ENCODE measurements at regions not wholly inside any gene's neighbourhood (a gene's known extent, or its start where the extent isn't known, plus 50 kb on each side); places are given as distances from the start of the nearest gene placed in this dataset.
"Not testable (repeated sequence)": the region's sequence is repeated elsewhere in the genome, so short reads cannot be mapped to it uniquely, and the experiment has no call there.

DNA sequence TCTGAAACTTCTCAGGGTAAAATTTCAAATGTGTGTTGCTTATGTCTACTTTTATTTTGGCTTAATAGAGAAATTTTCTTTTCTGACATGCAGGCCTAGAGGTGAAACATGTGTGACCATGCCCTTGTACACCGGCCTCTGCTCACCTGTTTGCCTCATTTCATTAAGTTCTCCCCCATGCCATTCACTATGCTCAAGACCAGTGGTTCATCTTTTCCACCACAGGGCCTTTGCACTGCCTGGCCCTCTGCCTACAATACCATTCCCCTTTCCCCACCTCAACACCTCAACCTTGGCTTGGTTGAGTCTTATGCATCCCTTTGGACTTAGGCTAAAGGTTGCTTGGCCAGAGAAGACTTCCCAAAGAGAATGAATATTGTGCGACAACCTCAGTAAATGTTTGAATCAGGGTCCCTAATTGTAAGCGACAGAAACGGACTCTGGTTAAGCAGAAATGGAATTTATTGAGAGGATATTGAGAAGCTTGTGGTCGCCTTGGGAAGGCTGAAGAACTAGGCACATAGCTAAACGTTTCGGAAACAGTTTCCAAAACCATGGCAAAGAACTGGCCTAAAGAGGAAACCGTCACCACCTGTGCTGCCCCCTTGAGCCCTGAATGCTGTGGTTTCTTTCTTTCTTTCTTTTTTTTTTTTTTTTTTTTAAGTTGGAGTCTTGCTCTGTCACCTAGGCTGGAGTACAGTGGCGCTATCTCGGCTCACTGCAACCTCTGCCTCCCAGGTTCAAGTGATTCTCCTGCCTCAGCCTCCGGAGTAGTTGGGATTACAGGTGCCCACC is 152.2 kb downstream of the SOX4 start:
- no peak for DNase-seq

DNA sequence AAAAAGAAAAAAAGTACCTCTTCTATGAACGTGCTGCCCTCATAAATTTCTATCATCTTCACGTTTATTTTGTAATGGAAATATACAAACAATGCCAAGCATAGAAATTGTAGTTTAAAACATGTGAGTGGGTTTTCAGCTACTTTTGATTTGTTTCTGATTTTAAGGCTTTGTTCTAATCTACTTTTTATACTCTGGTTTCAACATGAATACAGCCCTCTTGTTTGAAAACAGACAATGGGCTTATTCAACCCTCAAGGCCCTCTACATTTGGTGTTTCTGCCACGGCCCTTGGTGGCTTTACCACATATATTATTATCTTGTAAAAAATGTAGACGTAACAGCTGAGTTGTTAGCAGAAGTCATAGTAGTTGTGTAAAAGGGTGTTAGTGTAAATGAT is 153.9 kb downstream of the SOX4 start:
- DNase-seq = no peak

DNA sequence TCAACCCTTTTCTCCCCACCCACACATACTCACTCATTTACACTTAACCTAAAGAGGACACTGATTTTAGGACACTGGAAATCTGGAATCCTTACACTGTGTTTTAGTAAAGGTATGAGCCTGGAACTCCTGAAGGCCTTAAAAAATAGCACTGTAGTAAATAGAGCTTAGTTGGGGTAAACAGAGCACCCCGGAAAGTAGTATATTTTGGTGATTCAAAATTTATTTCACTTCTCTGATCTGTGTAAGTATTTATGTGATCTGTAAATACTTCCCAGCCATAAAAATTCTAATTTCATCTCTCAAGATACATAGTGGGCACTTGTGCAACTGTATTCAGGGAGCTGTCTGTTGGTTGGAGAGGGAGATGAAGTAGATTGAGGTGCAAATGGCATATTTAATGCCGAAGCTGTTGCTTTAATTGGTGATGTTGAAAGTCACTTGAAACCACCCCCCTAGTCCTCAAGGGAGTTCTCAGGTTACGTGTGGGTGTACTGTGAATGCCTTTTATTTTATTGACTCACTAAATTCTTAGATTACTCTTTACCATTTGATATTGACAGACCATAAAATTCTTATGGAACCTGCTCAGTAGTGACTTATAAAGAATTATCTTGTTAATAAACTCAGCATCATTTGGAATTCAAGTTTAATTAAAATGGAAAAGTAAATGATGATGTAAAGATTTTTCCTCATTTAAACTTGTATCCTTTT is 154.9 kb downstream of the SOX4 start:
- DNase-seq = peak; percentile 31

DNA sequence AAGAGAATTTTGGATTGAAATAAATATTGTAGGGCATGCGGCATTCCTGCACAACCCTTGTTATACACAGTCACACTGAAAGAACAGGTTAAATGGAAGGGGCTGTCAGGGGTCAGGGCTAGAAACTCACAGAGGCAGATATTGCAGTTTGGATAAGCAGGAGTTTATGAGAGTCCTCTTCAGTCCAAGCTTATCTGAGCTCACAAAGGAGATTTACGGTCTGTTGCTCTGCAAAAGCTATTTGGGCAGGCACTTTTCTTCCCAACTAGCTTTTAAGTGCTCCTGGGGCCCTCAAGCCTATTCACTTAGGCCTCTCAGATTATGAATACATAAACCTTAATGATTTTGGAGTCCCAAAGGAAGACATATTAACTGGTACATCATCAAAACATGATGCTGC is 156.2 kb downstream of the SOX4 start:
- DNase-seq = peak; percentile 9

DNA sequence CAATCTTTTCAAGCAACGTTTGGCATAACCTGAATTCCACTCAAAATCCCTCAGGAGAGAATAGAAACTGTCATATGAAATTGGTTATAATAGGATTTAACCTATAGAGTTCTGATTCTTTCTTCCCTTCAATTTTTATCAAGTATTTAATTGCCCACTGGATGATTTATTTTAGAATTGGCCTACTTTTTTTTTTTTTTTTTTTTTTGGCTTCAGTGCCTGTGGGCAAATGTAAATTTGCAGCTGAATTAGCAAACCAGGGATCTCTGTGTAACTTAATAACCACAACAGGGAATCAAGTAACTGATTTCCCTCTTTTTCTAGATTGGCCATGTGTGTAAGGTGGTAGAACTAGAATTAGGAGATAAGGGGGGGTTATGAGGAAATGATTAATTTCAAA is 157.0 kb downstream of the SOX4 start:
- DNase-seq = no peak

DNA sequence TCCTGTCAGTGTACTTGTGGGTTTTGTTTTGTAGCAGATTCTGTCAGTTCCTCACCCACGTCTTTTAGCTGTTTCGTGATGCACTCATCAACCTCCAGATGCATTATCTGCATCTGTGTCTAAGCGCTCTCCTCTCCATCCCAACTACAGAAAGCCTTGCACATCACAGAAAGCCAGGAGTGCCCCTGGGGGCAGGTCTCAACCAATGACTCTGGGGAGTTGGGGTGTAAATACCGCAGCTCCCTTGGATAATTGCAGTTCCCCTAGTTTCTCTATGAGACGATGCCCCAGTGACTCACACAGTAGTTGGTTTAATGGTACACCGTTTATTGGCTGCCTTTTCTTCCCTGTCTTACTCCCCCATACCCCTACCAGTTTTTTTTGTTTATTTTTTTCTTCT is 158.1 kb downstream of the SOX4 start:
- no peak for DNase-seq

DNA sequence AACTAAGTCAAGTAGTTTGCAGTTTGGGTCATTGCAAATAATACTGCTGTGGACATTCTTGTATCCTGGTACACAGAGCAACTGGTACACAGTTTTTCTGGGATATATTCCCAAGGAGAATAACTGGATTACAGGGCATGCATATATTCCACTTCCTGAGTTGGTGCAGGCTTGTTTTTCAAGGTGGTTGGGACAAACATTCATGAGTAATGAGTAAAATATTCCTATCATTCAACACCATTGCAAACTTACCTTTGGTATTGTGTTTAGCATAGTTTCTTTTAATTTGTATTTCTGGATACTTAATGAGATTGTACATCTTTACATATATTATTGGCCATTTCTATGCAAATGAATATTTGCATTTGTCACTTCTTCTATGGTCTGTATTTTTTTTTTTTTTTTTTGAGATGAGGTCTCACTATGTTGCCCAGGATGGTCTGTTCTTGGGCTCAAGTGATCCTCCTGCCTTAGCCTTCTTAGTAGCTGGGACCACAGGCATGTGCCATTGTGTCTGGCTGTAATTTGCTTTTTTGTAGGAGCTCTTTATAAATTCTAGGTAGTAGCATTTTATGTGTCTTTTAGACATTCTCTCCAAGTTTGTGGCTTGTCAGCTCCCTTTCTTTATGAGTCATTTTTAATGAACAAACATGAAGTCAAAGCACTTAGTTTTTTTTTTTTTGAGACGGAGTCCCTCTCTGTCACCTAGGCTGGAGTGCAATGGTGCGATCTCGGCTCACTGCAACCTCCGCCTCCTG is 158.7 kb downstream of the SOX4 start:
- DNase-seq = no peak

DNA sequence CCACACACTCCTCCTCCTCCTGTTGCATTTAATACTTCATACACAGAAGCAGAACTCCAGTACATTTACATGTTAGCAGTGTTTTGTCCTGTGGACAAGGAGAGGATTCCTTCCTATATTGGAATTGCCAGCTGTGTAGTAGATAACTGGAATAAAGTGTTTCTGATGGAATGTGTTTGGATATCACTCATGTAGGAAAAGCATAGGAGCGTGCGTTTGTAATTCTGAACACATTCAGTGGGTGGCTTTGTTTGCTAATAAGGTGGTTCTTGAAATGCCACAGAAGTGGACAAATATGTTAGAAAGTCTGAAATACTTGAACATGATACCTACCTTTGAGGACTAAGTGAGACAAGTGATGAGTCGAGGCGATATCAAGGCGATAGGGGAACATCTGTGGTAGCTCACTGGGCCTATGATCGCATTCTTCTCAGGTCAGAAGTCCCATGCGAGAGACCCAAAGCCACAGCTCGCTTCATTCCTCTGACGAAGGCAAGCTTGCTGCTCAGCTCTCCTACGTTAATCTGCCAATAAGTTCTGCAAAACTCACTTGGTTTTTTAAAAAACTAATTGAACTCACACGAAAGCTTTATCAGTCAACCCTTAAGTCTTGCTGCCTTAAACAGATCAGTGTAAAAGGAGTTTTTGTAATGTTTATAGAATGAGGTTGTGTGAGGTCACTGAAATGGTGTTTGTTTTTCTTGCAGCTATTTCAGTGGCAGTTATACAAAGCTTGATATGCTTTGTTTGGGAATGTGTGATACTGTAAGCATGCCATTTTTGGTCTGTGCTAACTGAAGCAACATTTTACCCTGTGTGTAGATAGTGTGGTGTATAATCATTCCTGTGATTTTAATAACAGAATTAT is 159.9 kb downstream of the SOX4 start:
- DNase-seq = no peak

DNA sequence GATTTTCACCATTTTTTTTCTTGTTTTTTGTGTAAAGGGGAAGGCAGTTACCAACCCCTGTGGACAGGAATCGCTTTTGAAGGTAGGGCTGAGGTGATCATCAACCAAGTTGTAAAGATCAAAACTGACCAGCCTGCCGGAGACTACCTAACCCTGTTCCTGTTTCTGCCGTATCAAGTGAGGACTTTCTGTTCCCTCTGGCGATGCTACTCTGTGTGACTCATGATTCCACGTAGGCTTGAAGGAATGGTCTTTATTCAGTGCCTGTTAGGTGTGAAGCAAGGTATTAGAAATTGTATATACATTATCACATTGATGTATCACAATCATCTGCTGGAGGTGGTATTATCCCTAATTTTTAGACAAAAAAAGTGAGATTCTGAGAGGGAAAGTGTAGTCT is 161.3 kb downstream of the SOX4 start:
- no peak for DNase-seq

DNA sequence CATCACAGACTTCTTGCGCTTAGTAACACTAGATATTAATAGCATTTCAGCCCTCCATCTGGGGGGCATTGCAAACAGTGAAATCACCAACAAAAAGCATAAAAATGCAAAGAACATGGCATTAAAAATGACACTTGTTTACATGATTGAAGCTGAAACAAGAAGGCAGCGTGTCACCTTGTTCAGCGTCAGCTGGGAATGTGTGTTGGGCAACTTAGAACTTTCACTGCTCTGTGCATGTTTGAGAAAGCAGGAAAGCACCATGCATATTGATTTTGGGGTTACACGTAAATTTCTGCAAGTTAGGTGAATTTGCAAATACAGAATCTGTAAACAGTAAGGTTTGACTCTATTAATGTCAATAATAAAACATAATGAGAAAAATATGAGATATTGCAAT is 162.9 kb downstream of the SOX4 start:
- no peak for DNase-seq

DNA sequence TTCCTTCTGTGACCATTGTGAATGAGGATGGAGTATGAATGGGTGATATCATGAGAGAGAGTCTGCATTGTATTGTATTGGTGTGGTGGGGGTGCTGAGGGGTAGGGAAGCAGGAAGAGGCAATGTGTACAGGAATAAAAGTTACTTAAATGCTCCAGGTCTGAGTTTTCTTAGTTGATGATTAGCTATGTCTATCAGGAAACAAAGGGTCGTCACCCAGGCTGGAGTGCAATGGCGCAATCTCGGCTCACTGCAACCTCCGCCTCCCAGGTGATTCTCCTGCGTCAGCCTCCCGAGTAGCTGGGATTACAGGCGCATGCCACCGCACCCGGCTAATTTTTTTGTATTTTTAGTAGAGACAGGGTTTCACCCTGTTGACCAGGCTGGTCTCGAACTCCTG is 163.8 kb downstream of the SOX4 start:
- DNase-seq = not testable (repeated sequence)

DNA sequence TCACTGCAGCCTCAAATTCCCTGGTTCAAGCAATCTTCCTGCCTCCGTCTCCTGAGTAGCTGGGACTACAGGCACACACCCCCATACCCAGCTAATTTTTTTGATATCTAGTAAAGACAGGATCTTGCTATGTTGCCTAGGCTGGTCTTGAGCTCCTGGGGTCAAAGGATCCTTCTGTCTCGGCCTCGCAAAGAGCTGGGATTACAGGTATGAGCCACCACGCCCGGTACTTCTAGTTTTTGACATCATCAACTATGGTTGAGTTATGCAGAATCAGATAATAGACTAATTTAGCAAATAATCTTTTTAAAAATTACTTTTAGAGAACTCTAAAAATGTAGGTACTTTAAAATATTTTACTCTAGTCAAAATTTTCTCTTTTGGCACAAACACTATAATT is 166.2 kb downstream of the SOX4 start:
- DNase-seq = no peak

DNA sequence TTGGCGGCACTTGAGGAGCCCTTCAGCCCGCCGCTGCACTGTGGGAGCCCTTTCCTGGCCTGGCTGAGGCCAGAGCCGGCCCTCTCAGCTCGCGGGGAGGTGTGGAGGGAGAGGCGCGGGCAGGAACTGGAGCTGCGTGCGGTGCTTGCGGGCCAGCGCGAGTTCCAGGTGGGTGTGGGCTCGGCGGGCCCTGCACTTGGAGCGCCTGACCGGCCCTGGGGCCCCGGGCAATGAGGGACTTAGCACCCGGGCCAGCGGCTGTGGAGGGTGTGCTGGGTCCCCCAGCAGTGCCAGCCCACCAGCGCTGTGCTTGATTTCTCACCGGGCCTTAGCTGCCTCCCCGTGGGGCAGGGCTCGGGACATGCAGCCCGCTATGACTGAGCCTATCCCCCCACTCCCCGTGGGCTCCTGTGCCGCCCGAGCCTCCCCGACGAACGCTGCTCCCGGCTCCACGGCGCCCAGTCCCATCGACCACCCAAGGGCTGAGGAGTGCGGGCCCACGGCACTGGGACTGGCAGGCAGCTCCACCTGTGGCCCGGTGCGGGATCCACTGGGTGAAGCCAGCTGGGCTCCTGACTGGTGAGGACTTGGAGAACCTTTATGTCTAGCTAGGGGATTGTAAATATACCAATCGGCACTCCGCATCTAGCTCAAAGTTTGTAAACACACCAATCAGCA is 167.6 kb downstream of the SOX4 start:
- not testable (repeated sequence) for DNase-seq

DNA sequence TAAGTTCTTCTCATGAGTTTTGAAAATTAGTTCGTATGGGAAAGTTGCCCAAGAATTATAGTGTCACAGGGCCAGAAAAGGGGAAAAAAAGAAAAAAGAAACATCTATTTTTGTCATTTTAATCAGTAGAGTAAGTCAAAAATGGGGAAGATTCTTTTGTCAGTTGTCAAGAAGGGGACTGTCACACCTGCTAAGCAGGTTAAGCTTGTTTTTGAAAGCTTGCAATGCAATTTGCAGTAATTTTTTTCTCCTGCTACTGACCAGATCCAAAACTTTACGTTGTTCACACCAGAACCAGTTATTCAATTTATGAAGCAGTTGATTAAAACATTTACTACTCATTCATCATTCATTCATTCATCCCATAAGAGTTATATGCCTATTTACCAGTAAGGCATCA is 171.4 kb downstream of the SOX4 start:
- DNase-seq = no peak

DNA sequence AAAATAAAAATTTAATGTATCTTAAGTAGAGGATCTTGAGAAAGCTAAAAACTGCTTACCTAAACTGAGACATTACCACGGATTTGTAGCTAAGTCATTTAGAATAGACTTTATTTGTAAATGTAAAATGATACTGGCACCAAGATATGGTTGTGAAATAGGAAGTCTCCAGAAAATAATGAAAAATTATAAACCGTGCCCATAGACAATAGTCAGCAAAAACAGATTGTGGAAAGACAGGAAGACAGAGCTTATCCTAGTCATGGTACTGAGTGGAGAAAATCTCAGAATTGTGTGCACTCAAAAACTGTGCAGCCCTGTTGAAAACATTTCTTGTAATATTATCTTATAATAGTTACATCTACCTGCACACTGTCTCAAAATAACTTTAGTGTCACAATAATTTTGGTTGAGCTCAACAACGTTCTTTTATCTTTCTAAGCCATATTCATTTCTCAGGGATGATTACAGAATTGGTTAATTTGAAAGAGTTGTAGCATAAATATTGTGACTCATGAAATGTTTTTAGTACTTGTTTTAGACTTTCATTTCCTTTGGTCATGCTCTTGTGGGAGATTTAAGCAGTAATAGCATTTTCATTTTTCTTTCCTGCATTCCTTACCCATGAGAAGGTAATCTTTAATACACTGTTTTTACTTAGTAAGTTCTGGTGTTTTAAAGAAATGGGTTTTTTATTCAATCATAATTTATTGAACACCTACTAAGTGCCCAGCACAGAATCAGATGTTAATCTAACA is 174.5 kb downstream of the SOX4 start:
- no peak for DNase-seq

DNA sequence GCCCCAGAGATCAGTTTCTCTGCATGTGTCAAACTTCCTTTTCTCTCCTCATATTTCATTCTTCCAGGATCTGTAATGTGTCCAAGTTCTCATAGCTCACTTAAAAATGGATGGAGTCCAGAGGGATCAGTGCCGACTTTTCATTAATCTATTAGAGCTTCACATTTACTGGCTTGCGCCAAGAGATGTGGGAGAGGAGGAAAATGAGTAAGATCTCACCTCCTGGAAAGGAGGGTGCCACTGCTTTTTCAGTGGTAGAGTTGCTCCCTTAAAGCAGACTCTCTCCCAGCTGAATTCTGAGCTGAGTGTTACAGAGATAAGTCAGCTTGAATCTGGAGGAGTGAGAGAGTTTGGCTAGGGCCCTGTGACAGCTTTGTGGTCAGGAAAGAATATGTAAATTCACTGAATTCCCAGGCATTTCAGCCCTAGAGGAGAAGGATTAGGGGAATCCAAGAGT is 175.9 kb downstream of the SOX4 start:
- DNase-seq = no peak

DNA sequence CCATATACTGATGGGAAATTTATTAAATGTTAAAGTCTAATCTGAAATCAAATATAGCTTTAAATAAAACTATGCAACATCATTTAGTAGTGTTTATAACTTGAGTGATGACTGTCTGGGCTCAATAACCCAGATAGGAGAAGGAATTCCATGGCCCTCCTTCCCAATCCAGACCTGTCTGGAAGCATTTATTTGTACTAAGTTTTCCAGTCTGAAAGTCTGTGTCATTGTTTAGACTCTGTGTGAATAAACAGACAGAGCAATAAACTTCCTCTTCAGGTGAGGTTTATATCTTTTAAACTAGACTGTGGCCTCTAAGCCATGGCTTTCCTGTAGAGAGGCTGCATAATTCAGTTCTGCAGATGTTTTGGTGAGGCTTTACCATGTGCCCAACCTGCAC is 176.4 kb downstream of the SOX4 start:
- DNase-seq = no peak

DNA sequence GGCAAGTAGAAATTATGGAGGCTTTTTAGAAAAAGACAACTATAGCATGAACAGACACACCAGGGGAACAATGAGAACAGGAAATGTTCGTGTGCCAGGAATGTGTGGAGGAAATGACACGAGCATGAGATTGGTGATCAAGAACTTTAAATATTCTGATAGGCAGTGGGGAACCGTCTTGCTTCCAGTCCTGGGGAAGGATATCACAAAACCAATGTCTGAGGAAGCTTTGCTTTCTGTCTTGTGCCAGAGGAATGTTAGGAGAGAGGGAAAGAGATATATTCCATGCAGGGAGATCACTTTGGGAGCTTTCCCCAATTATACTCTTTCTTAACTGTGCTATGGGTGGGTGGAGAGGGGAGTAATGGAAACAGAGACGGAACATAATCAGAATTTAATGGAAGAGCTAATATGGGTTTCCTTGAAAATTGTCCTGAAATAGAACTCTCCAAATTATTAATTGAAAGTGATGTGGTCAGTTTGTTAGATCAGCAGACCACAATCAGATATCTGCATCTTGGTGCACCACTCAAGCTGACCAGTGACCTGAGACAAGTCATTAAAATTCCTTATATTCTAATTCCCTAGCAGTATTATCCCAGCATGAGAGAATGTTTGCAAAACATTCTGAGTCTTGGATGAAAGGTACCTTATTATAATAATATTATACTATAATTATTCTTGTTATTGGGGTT is 178.2 kb downstream of the SOX4 start:
- no peak for DNase-seq

DNA sequence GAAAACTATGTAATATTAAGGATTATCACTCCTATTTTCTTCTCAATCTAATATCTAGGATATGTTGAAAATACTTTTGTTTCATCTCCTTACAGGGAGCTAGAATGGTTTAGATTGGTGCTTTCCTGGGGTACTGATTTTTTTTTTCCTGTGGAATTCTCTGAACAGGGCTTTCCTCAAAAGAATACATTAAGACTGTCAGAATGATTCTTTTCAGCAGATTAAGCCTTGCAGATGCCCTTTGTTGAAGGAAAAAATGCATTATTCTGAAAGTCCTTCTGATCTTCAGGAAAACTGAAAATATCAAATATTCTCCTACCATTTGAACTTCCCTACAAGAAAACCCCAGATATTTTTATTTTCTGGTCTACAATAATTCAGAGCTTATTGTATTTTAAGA is 178.9 kb downstream of the SOX4 start:
- no peak for DNase-seq

DNA sequence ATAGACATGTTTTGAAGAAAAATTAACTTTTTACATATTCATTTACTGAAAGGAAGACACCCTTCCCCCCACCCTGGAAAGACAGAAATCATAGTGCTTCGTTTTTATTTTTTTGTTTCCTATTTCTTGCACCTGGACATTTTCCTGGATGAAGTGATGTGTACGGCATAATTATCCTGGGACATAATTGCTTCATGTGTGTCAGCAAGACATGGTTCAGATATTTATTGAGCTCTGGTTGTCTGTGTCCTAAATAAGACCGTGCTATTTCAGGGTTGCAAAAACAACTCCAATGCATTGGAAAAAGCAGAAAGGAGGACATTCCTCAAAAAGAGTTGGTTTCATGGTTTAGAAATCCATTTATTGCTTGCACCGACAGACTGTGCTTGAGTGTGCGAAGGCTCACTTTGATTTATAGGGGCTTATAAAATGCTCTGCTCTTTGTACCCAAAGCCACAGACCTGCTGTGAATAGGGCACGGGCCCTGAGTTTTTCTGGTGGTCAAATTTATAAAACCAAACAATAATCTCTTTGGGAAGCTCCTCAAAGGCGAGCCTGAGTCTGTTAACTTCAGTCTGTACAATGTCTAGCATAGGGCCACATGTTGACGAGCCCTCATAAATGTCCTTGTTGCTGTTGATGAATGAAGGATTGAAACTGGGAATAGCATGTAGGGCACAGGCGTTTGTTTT is 179.5 kb downstream of the SOX4 start:
- no peak for DNase-seq

Data from NCI-H2107 (cell line).